Tongue (tissue), 1 donor: ENCODE measurements at regions not wholly inside any gene's neighbourhood (a gene's known extent, or its start where the extent isn't known, plus 50 kb on each side); places are given as distances from the start of the nearest gene placed in this dataset.
"Not testable (repeated sequence)": the region's sequence is repeated elsewhere in the genome, so short reads cannot be mapped to it uniquely, and the experiment has no call there.

Experiments used
- DNase-seq: peaks from one replicate; pipeline ENCODE4 v3.0.0-alpha.2; 2015

GRCh38 chr16:50497592-50497991, 50.6 kb upstream of the NKD1 start:
- no peak for DNase-seq

- no peak for DNase-seq
Measured at GRCh38 chr16:50496990-50497389, 51.2 kb upstream of the NKD1 start.

GRCh38 chr16:50495673-50496072, 52.5 kb upstream of the NKD1 start:
- DNase-seq: no peak

GRCh38 chr16:50494501-50495491, 53.4 kb upstream of the NKD1 start:
- no peak for DNase-seq

GRCh38 chr16:50491516-50491915, 56.7 kb upstream of the NKD1 start:
- no peak for DNase-seq

- no peak for DNase-seq
Measured at GRCh38 chr16:50490828-50491227, 57.4 kb upstream of the NKD1 start.

- no peak for DNase-seq
Measured at GRCh38 chr16:50489182-50489581, 59.0 kb upstream of the NKD1 start.

GRCh38 chr16:50487528-50487927, 60.7 kb upstream of the NKD1 start:
- DNase-seq: no peak

GRCh38 chr16:50486162-50486561, 62.0 kb upstream of the NKD1 start:
- DNase-seq: not testable (repeated sequence)

GRCh38 chr16:50485232-50485631, 63.0 kb upstream of the NKD1 start:
- DNase-seq: no peak

- no peak for DNase-seq
Measured at GRCh38 chr16:50482271-50482670, 65.9 kb upstream of the NKD1 start.

GRCh38 chr16:50480206-50480605, 68.0 kb upstream of the NKD1 start:
- no peak for DNase-seq

- DNase-seq: no peak
Measured at GRCh38 chr16:50479771-50480170, 68.4 kb upstream of the NKD1 start.

- no peak for DNase-seq
Measured at GRCh38 chr16:50478773-50479149, 69.4 kb upstream of the NKD1 start.

GRCh38 chr16:50478075-50478772, 70.0 kb upstream of the NKD1 start:
- DNase-seq: peak; percentile 40

GRCh38 chr16:50476486-50477255, 71.5 kb upstream of the NKD1 start:
- no peak for DNase-seq

- DNase-seq: no peak
Measured at GRCh38 chr16:50475170-50475569, 73.0 kb upstream of the NKD1 start.

- no peak for DNase-seq
Measured at GRCh38 chr16:50474138-50474537, 74.1 kb upstream of the NKD1 start.

GRCh38 chr16:50473356-50473945, 74.7 kb upstream of the NKD1 start:
- peak; percentile 41 for DNase-seq

- DNase-seq: no peak
Measured at GRCh38 chr16:50472472-50472871, 75.7 kb upstream of the NKD1 start.

GRCh38 chr16:50470687-50471086, 77.5 kb upstream of the NKD1 start:
- no peak for DNase-seq

GRCh38 chr16:50469744-50470321, 78.4 kb upstream of the NKD1 start:
- peak; percentile 80 for DNase-seq
